WTC11 (cell line): ENCODE measurements at regions not wholly inside any gene's neighbourhood (a gene's known extent, or its start where the extent isn't known, plus 50 kb on each side); places are given as distances from the start of the nearest gene placed in this dataset.

Experiments used
- ATAC-seq: fragments of 200-7000 bp; cut with Tn5 transposase; 2 replicates; pipeline ENCODE4 v1.10.0; 2021; ENCODE audit warnings: mild to moderate bottlenecking, moderate library complexity
- CTCF ChIA-PET: fragments of 300-600 bp; sonication (Branson Sonifier 250); formaldehyde crosslinking; loops from one replicate; lab custom pipeline; 2021; ENCODE audit warnings: antibody characterized with exemption; lab: Charles Lee
- POLR2A ChIA-PET: fragments of 350-600 bp; sonication (Branson Sonifier 250); formaldehyde crosslinking; loops from one replicate; lab custom pipeline; 2021; ENCODE audit warnings: antibody characterized with exemption; lab: Charles Lee
- DNase-seq: peaks from one replicate; pipeline ENCODE4 v3.0.0; 2021; ENCODE audit warnings: low spot score
- H3K27ac Mint-ChIP-seq: 2 replicates; pipeline ENCODE4 v1.8.0; 2021; ENCODE audit warnings: mixed read lengths
- H3K27me3 Mint-ChIP-seq: 2 replicates; pipeline ENCODE4 v1.8.0; 2021; ENCODE audit warnings: low read depth, mild to moderate bottlenecking, moderate library complexity, mixed read lengths
- H3K36me3 Mint-ChIP-seq: 2 replicates; pipeline ENCODE4 v1.8.0; 2021; ENCODE audit warnings: mixed read lengths
- H3K4me1 Mint-ChIP-seq: 2 replicates; pipeline ENCODE4 v1.8.0; 2022; ENCODE audit warnings: mixed read lengths
- H3K4me3 Mint-ChIP-seq: 2 replicates; pipeline ENCODE4 v1.8.0; 2021; ENCODE audit warnings: mild to moderate bottlenecking, moderate library complexity, mixed read lengths
- H3K9me3 Mint-ChIP-seq: 2 replicates; pipeline ENCODE4 v1.8.0; 2021; ENCODE audit warnings: mixed read lengths
- ESRRA ChIP-seq: sonication (generic); formaldehyde crosslinking; IDR thresholded peaks from 2 replicates; pipeline ENCODE4 v1.8.1; 2022; ENCODE audit warnings: mild to moderate bottlenecking, missing genetic modification reagents, borderline replicate concordance
- FOXJ3 ChIP-seq: sonication (generic); formaldehyde crosslinking; IDR thresholded peaks from 2 replicates; pipeline ENCODE4 v1.9.0; 2021; ENCODE audit warnings: missing genetic modification reagents, mild to moderate bottlenecking, borderline replicate concordance
- GABPB1 ChIP-seq: sonication (generic); formaldehyde crosslinking; IDR thresholded peaks from 2 replicates; pipeline ENCODE4 v1.8.1; 2023; ENCODE audit warnings: mild to moderate bottlenecking, missing genetic modification reagents
- HMGA2 ChIP-seq: fragments of 250-450 bp; sonication (Bioruptor Pico); IDR thresholded peaks from 2 replicates; pipeline ENCODE4 v1.4.0; 2021; ENCODE audit warnings: mild to moderate bottlenecking, moderate library complexity
- MXD4 ChIP-seq: fragments of 250-450 bp; sonication (Bioruptor Pico); IDR thresholded peaks from 2 replicates; pipeline ENCODE4 v1.8.0; 2021; ENCODE audit warnings: mild to moderate bottlenecking, moderate library complexity, borderline replicate concordance
- NFE2L1 ChIP-seq: sonication (generic); formaldehyde crosslinking; IDR thresholded peaks from 2 replicates; pipeline ENCODE4 v1.8.1; 2023; ENCODE audit warnings: missing genetic modification reagents
- RELA ChIP-seq: sonication (generic); formaldehyde crosslinking; IDR thresholded peaks from 2 replicates; pipeline ENCODE4 v1.8.1; 2022; ENCODE audit warnings: missing genetic modification reagents, mild to moderate bottlenecking, borderline replicate concordance
- TP53 ChIP-seq: sonication (generic); formaldehyde crosslinking; IDR thresholded peaks from 2 replicates; pipeline ENCODE4 v1.8.1; 2023; ENCODE audit warnings: mild to moderate bottlenecking, missing genetic modification reagents
- ZNF121 ChIP-seq: sonication (generic); formaldehyde crosslinking; IDR thresholded peaks from 2 replicates; pipeline ENCODE4 v1.8.0; 2023; ENCODE audit warnings: missing genetic modification reagents
- TF ChIP-seq, protein P1 (sequence below): sonication (generic); formaldehyde crosslinking; IDR thresholded peaks from 2 replicates; pipeline ENCODE4 v1.8.0; 2023; ENCODE audit warnings: mild to moderate bottlenecking, missing genetic modification reagents
- TF ChIP-seq, protein P2 (sequence below): fragments of 250-450 bp; sonication (Bioruptor Pico); conservative IDR thresholded peaks from 2 replicates; pipeline ENCODE4 v1.9.0; 2021; ENCODE audit warnings: mild to moderate bottlenecking
- TF ChIP-seq, protein P3 (sequence below): sonication (generic); formaldehyde crosslinking; IDR thresholded peaks from 2 replicates; pipeline ENCODE4 v1.8.1; 2022; ENCODE audit warnings: mild to moderate bottlenecking, missing genetic modification reagents, moderate library complexity, borderline replicate concordance
- TF ChIP-seq, protein P4 (sequence below): sonication (generic); formaldehyde crosslinking; IDR thresholded peaks from 2 replicates; pipeline ENCODE4 v1.8.1; 2023; ENCODE audit warnings: mild to moderate bottlenecking, moderate library complexity, missing genetic modification reagents
- TF ChIP-seq, protein P5 (sequence below): sonication (generic); formaldehyde crosslinking; IDR thresholded peaks from 2 replicates; pipeline ENCODE4 v1.8.1; 2022; ENCODE audit warnings: mild to moderate bottlenecking, moderate library complexity, missing genetic modification reagents

DNA sequence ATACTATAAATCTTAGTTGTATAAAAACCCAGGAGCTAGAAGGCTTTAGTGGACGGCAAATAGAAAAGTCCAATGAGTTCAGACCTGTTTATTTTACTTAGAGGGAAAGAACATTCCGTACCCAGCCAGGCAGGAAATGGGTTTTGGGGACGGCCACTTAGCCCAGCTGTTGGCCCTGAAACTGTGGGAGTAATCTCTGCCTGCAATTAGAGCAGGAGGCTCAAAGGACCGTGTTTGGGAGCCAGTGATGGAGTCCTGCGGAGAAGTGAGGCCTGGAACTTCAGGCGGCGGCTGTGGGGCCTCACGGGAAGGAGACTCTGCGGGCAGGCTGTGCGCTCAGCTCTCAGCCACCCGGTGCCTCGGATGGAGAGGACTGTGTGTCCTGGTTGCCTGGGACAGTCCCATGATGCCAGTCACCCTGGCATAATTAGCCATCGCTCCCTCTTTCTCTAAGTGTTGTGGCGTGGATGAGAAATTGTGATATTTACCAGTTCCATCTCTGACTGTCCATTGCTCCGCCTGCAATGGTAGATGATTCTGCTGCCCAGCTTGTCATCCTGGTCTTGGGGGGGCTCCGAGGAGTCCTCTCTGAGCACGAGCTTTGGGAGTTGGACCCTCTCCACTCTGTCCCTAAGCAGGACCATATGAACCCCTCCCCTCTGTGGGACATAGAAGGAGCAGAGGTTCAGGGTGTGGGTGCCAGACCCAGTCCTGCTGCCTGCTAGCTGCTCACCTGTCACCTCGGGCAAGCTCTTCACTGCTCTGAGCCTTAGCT, 530.3 kb downstream of the TBC1D22A start:
- H3K9me3 Mint-ChIP-seq: peaks cover 21% of the 10 kb centered on the region
- DNase-seq (no peak), ATAC-seq (no peak)
- no peak overlapping the region for H3K4me3 Mint-ChIP-seq
- H3K4me1 Mint-ChIP-seq: no peaks in the 10 kb centered on the region
- ChIA-PET POLR2A (no interaction called here), CTCF (interaction anchor here (1.2 kb wide), 1 partner anchor 79 kb away, joined by 3 read pairs; no protein-coding TSS in a partner anchor)
- peaks cover 6% of the 10 kb centered on the region for H3K36me3 Mint-ChIP-seq
- H3K27ac Mint-ChIP-seq: no peak overlapping the region
- H3K27me3 Mint-ChIP-seq: no peaks in the 10 kb centered on the region; the same call in 1 of the 2 replicates
- TF ChIP-seq RELA (CRISPR knock-in tag): no peak
- TF ChIP-seq ESRRA (CRISPR knock-in tag): no peak
- TF ChIP-seq FOXJ3: no peak
- TF ChIP-seq, protein P1, sequence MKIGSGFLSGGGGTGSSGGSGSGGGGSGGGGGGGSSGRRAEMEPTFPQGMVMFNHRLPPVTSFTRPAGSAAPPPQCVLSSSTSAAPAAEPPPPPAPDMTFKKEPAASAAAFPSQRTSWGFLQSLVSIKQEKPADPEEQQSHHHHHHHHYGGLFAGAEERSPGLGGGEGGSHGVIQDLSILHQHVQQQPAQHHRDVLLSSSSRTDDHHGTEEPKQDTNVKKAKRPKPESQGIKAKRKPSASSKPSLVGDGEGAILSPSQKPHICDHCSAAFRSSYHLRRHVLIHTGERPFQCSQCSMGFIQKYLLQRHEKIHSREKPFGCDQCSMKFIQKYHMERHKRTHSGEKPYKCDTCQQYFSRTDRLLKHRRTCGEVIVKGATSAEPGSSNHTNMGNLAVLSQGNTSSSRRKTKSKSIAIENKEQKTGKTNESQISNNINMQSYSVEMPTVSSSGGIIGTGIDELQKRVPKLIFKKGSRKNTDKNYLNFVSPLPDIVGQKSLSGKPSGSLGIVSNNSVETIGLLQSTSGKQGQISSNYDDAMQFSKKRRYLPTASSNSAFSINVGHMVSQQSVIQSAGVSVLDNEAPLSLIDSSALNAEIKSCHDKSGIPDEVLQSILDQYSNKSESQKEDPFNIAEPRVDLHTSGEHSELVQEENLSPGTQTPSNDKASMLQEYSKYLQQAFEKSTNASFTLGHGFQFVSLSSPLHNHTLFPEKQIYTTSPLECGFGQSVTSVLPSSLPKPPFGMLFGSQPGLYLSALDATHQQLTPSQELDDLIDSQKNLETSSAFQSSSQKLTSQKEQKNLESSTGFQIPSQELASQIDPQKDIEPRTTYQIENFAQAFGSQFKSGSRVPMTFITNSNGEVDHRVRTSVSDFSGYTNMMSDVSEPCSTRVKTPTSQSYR: no peak
- TF ChIP-seq, protein P2, sequence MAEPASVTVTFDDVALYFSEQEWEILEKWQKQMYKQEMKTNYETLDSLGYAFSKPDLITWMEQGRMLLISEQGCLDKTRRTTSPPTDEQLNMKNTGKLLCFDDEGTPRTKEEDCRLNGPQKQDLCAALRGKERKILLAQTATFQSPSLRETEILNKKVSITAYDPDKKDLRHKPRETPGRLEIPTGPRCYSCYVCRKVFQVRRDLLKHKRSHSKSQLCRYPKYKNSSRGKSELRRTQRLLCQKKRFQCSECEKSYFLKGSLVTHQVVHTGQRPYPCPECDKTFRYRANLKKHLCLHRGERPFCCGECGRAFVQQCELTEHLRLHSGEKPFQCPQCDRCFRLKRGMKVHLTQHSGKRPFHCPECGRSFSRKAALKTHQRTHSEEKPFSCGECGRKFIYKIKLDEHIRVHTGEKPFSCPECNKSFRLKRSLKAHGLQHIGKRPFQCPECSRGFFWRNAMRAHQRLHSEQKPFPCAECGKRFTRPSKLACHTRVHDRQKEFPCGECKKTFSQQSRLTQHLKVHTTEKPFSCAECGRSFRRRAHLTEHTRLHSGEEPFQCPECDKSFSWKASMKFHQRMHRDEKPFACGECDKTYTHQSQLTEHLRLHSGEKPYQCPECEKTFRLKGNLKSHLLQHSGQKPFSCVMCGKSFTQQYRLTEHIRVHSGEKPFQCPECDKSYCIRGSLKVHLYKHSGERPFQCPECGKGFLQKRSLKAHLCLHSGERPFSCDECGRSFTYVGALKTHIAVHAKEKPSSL (CRISPR knock-in tag): no peak

DNA sequence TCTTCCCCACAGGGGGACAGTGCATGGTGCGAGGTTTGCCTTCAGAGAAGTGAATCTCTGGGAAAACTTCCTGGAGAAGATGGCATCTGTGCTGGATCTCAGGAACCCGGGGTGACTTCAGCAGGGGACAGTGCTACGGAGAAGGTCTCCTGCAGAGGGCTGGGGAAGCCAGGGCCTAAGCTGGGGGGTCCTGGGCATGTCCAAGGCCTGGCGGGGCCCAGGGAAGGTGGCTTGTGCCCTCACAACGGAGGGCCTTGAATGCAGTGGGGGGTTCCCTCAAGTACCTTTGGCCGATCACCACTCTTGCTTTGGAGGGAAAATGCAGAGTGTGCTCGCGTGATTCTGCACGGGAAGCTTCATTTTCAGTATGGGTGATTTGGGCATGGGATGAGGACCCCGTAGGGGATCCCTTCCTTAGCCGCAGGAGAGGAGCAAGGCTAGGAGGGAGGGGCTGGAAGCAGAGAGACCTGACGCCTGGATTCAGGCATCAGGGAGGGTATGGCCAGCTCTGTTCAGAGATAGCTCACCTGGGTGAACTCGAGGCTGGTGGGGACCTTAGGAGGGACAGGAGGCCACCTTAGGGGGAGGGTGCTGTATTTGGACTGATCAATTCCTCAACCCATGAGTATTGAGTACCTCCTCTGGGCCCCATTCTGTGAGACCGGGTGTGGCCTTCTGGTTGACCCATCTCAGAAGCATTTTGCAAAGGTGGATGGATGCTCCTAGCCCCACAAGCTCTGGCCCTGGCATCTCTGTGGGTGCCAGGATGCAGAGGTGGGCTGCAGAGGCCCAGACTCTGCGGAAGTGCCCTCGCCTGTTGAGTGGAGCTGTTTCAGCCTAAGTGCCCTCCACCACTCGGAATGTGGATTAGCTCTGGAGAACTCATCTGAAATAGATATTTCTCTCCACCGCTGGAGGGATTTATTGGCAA, 529.4 kb downstream of the TBC1D22A start:
- H3K27ac Mint-ChIP-seq: no peak overlapping the region
- ChIA-PET CTCF (interaction anchor here (1.2 to 2.0 kb wide), 2 partner anchors 16 to 78 kb away, joined by 3 to 6 read pairs; no protein-coding TSS in a partner anchor), POLR2A (no interaction called here)
- no peak overlapping the region for H3K4me3 Mint-ChIP-seq
- DNase-seq (peak; percentile 2), ATAC-seq (no peak)
- H3K9me3 Mint-ChIP-seq: peaks cover 28% of the 10 kb centered on the region
- H3K36me3 Mint-ChIP-seq: peaks cover 6% of the 10 kb centered on the region
- no peaks in the 10 kb centered on the region; the same call in 1 of the 2 replicates for H3K27me3 Mint-ChIP-seq
- no peaks in the 10 kb centered on the region for H3K4me1 Mint-ChIP-seq
- TF ChIP-seq, protein P3, sequence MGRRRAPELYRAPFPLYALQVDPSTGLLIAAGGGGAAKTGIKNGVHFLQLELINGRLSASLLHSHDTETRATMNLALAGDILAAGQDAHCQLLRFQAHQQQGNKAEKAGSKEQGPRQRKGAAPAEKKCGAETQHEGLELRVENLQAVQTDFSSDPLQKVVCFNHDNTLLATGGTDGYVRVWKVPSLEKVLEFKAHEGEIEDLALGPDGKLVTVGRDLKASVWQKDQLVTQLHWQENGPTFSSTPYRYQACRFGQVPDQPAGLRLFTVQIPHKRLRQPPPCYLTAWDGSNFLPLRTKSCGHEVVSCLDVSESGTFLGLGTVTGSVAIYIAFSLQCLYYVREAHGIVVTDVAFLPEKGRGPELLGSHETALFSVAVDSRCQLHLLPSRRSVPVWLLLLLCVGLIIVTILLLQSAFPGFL: no peak
- TF ChIP-seq TP53 (CRISPR knock-in tag) (no peak), GABPB1 (CRISPR knock-in tag) (no peak), MXD4 (CRISPR knock-in tag) (no peak), NFE2L1 (CRISPR knock-in tag) (no peak), ZNF121 (CRISPR knock-in tag) (no peak), HMGA2 (CRISPR knock-in tag) (no peak)
- TF ChIP-seq, protein P4, sequence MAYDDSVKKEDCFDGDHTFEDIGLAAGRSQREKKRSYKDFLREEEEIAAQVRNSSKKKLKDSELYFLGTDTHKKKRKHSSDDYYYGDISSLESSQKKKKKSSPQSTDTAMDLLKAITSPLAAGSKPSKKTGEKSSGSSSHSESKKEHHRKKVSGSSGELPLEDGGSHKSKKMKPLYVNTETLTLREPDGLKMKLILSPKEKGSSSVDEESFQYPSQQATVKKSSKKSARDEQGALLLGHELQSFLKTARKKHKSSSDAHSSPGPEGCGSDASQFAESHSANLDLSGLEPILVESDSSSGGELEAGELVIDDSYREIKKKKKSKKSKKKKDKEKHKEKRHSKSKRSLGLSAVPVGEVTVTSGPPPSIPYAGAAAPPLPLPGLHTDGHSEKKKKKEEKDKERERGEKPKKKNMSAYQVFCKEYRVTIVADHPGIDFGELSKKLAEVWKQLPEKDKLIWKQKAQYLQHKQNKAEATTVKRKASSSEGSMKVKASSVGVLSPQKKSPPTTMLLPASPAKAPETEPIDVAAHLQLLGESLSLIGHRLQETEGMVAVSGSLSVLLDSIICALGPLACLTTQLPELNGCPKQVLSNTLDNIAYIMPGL (CRISPR knock-in tag): no peak
- TF ChIP-seq, protein P5, sequence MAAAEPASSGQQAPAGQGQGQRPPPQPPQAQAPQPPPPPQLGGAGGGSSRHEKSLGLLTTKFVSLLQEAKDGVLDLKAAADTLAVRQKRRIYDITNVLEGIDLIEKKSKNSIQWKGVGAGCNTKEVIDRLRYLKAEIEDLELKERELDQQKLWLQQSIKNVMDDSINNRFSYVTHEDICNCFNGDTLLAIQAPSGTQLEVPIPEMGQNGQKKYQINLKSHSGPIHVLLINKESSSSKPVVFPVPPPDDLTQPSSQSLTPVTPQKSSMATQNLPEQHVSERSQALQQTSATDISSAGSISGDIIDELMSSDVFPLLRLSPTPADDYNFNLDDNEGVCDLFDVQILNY (CRISPR knock-in tag): no peak
